Thyroid gland (tissue), 4 donors: ENCODE measurements at regions not wholly inside any gene's neighbourhood (a gene's known extent, or its start where the extent isn't known, plus 50 kb on each side); places are given as distances from the start of the nearest gene placed in this dataset.
A peak's percentile ranks its signal among the peaks of the same experiment; 100 is the strongest.
"Not testable (repeated sequence)": the region's sequence is repeated elsewhere in the genome, so short reads cannot be mapped to it uniquely, and the experiment has no call there.

Experiments used
- DNase-seq, 2 donors: peaks; one replicate each; pipeline ENCODE4 v3.0.0-alpha.2; 2019
- H3K27ac ChIP-seq, 3 donors: fragments of 200-600 bp; sonication (generic); 1 replicate in 2 of 3; 2 replicates in 1 of 3; pipeline ENCODE4 v1.5.1; 2016 to 2019; ENCODE audit warnings: mild to moderate bottlenecking in 1 of 3, moderate library complexity in 1 of 3
- H3K27me3 ChIP-seq: fragments of 200-600 bp; sonication (generic); one replicate; pipeline ENCODE4 v1.5.1; 2019
- H3K36me3 ChIP-seq, 2 donors: fragments of 200-600 bp; sonication (generic); one replicate each; pipeline ENCODE4 v1.5.1; 2016 to 2019
- H3K4me1 ChIP-seq, 2 donors: fragments of 200-600 bp; sonication (generic); one replicate each; pipeline ENCODE4 v1.5.1; 2017 to 2019
- H3K4me3 ChIP-seq, 3 donors: fragments of 200-600 bp; sonication (generic); replicated peaks in 1 of 3; 1 replicate in 2 of 3; 2 replicates in 1 of 3; pipeline ENCODE4 v1.5.1; 2016; ENCODE audit warnings: mild to moderate bottlenecking in 1 of 3
- H3K9me3 ChIP-seq: fragments of 200-600 bp; sonication (generic); one replicate; pipeline ENCODE4 v1.5.1; 2017
- CTCF ChIP-seq, 6 experiments: fragments of 200-600 bp in 3 of 6; fragments of 450-650 bp in 3 of 6; sonication (generic) in 3 of 6; IDR thresholded peaks; one replicate each; pipeline ENCODE4 v1.5.1; 2016 to 2019; ENCODE audit warnings: antibody characterized with exemption in 6 of 6, mild to moderate bottlenecking in 2 of 6, inconsistent platforms in 1 of 6, moderate library complexity in 1 of 6
- POLR2A ChIP-seq, 2 donors: fragments of 450-650 bp; IDR thresholded peaks; one replicate each; pipeline ENCODE4 v1.6.1; 2017; ENCODE audit warnings: antibody characterized with exemption in 2 of 2, mild to moderate bottlenecking in 2 of 2, moderate library complexity in 1 of 2
- WGBS, 2 donors: methylation state at CpG; one replicate each; pipeline ENCODE4 v1.1.5; 2017; 5-methylcytosine and 5-hydroxymethylcytosine counted together
- intact Hi-C: fragments of 100-400 bp; cut with DNase I; formaldehyde crosslinking; loops from one replicate; pipeline ENCODE4 v1.15.1; 2023

GRCh38 chr20:5452286-5452685 lies 135.5 kb upstream of the PROKR2 start:
- H3K4me1 ChIP-seq, H3K27ac ChIP-seq, H3K36me3 ChIP-seq, H3K9me3 ChIP-seq, H3K27me3 ChIP-seq, H3K4me3 ChIP-seq, intact Hi-C loops: not testable (repeated sequence)
- WGBS, 2 donors = 42 to 65% methylated on average over 16 to 21 of the region's 26 CpGs
- peak; percentile 59 to 88 for DNase-seq

GRCh38 chr20:5451643-5452210 lies 135.0 kb upstream of the PROKR2 start:
- no peaks in the 10 kb centered on the region for H3K27me3 ChIP-seq
- no peaks in the 10 kb centered on the region for H3K36me3 ChIP-seq
- H3K4me3 ChIP-seq = no peak overlapping the region
- 68 to 91% methylated on average over 2 of the region's 2 CpGs for WGBS, 2 donors
- no peak overlapping the region for H3K27ac ChIP-seq
- TF ChIP-seq CTCF (IDR thresholded peaks at IDR 0.05) (no peak), POLR2A (IDR thresholded peaks at IDR 0.05) (no peak)
- no peak for DNase-seq
- intact Hi-C loops = no loop called here
- no peaks in the 10 kb centered on the region for H3K4me1 ChIP-seq
- H3K9me3 ChIP-seq = no peaks in the 10 kb centered on the region

GRCh38 chr20:5448449-5449118 lies 131.8 kb upstream of the PROKR2 start:
- 15 to 17% methylated on average over 10 of the region's 10 CpGs for WGBS, 2 donors
- intact Hi-C loops = no loop called here
- DNase-seq = peak; percentile 49 to 67
- Histone ChIP-seq H3K27me3 (no peaks in the 10 kb centered on the region), H3K4me3 (no peak overlapping the region), H3K4me1 (no peaks in the 10 kb centered on the region), H3K36me3 (no peaks in the 10 kb centered on the region), H3K9me3 (no peaks in the 10 kb centered on the region), H3K27ac (no peak overlapping the region)
- TF ChIP-seq CTCF (IDR thresholded peaks at IDR 0.05) (peak in 5 of 6 experiments; percentile 25 to 74 (median 47)), POLR2A (IDR thresholded peaks at IDR 0.05) (no peak)

GRCh38 chr20:5447188-5447587 lies 130.4 kb upstream of the PROKR2 start:
- intact Hi-C loops = no loop called here
- TF ChIP-seq POLR2A (IDR thresholded peaks at IDR 0.05) = no peak
- no peak for TF ChIP-seq CTCF (IDR thresholded peaks at IDR 0.05)
- 78 to 83% methylated on average over 5 of the region's 5 CpGs for WGBS, 2 donors
- Histone ChIP-seq H3K27ac (no peak overlapping the region), H3K4me3 (no peak overlapping the region), H3K4me1 (no peaks in the 10 kb centered on the region), H3K9me3 (no peaks in the 10 kb centered on the region), H3K36me3 (no peaks in the 10 kb centered on the region), H3K27me3 (no peaks in the 10 kb centered on the region)
- DNase-seq = no peak

GRCh38 chr20:5445611-5446010 lies 128.9 kb upstream of the PROKR2 start:
- Histone ChIP-seq H3K36me3 (no peaks in the 10 kb centered on the region), H3K9me3 (no peaks in the 10 kb centered on the region), H3K27me3 (no peaks in the 10 kb centered on the region), H3K27ac (no peak overlapping the region), H3K4me1 (no peaks in the 10 kb centered on the region), H3K4me3 (no peak overlapping the region)
- WGBS, 2 donors = 84 to 86% methylated on average over 6 of the region's 6 CpGs
- TF ChIP-seq CTCF (IDR thresholded peaks at IDR 0.05) (no peak), POLR2A (IDR thresholded peaks at IDR 0.05) (no peak)
- intact Hi-C loops = no loop called here
- DNase-seq = no peak
